ENCODE measurements at regions not wholly inside any gene's neighbourhood (a gene's known extent, or its start where the extent isn't known, plus 50 kb on each side); places are given as distances from the start of the nearest gene placed in this dataset.

- DNase-seq (ENCODE audit: low read depth, low spot score) (no peak), FAIRE-seq (no peak)
- TF ChIP-seq EZH2 (IDR thresholded peaks at IDR 0.05; ENCODE audit: low read length), result no peak
- TF ChIP-seq CTCF (optimal IDR thresholded peaks at IDR 0.05 in 1 of 3, IDR thresholded peaks at IDR 0.05 in 1 of 3, conservative IDR thresholded peaks at IDR 0.05 in 1 of 3; ENCODE audit: extremely low read depth in 1 of 3, insufficient read depth in 2 of 3, low read length in 3 of 3), result no peak
- Histone ChIP-seq H3K4me2 (ENCODE audit: control insufficient read depth, extremely low read depth, insufficient read depth, low read depth, low read length) (no peak overlapping the region), H4K20me1 (ENCODE audit: control insufficient read depth, extremely low read depth, insufficient read depth, low read length) (no peaks in the 10 kb centered on the region), H3K27ac (ENCODE audit: control insufficient read depth, insufficient read depth, low read length) (no peak overlapping the region), H2AFZ (ENCODE audit: control insufficient read depth, low read length) (no peak overlapping the region), H3K4me1 (ENCODE audit: control insufficient read depth, extremely low read depth, insufficient read depth, low read length) (no peaks in the 10 kb centered on the region), H3K4me3 (ENCODE audit: control insufficient read depth in 2 of 3, extremely low read depth in 1 of 3, insufficient read depth in 2 of 3, low read depth in 1 of 3, low read length in 3 of 3) (no peak overlapping the region), H3K27me3 (ENCODE audit: control insufficient read depth, extremely low read depth, insufficient read depth, low read length) (no peaks in the 10 kb centered on the region), H3K36me3 (ENCODE audit: control insufficient read depth in 2 of 2, extremely low read depth in 1 of 2, insufficient read depth in 2 of 2, low read length in 2 of 2) (no peaks in the 10 kb centered on the region), H3K9ac (ENCODE audit: control insufficient read depth, extremely low read depth, insufficient read depth, low read length) (no peak overlapping the region), H3K9me3 (ENCODE audit: control insufficient read depth, low read depth, low read length) (no peaks in the 10 kb centered on the region), H3K79me2 (ENCODE audit: control insufficient read depth, insufficient read depth, low read length) (no peaks in the 10 kb centered on the region), H3K9me1 (ENCODE audit: control insufficient read depth, extremely low read depth, insufficient read depth, low read length) (no peaks in the 10 kb centered on the region)
- dilution Hi-C loops (cut with MboI; ENCODE audit: extremely low pct_ligation_motif_present, low sequenced_read_pairs), result no loop called here
These were observed 231.1 kb upstream of the NUDT12 start for GRCh38 chr5:103793595-103794182.

- Histone ChIP-seq H3K4me3 (ENCODE audit: control insufficient read depth in 2 of 3, extremely low read depth in 1 of 3, insufficient read depth in 2 of 3, low read depth in 1 of 3, low read length in 3 of 3) (no peak overlapping the region), H3K9ac (ENCODE audit: control insufficient read depth, extremely low read depth, insufficient read depth, low read length) (no peak overlapping the region), H3K27ac (ENCODE audit: control insufficient read depth, insufficient read depth, low read length) (no peak overlapping the region), H4K20me1 (ENCODE audit: control insufficient read depth, extremely low read depth, insufficient read depth, low read length) (no peaks in the 10 kb centered on the region), H3K9me3 (ENCODE audit: control insufficient read depth, low read depth, low read length) (no peaks in the 10 kb centered on the region), H3K79me2 (ENCODE audit: control insufficient read depth, insufficient read depth, low read length) (no peaks in the 10 kb centered on the region), H3K4me1 (ENCODE audit: control insufficient read depth, extremely low read depth, insufficient read depth, low read length) (no peaks in the 10 kb centered on the region), H3K27me3 (ENCODE audit: control insufficient read depth, extremely low read depth, insufficient read depth, low read length) (no peaks in the 10 kb centered on the region), H3K36me3 (ENCODE audit: control insufficient read depth in 2 of 2, extremely low read depth in 1 of 2, insufficient read depth in 2 of 2, low read length in 2 of 2) (no peaks in the 10 kb centered on the region), H2AFZ (ENCODE audit: control insufficient read depth, low read length) (no peak overlapping the region), H3K9me1 (ENCODE audit: control insufficient read depth, extremely low read depth, insufficient read depth, low read length) (no peaks in the 10 kb centered on the region), H3K4me2 (ENCODE audit: control insufficient read depth, extremely low read depth, insufficient read depth, low read depth, low read length) (no peak overlapping the region)
- DNase-seq (ENCODE audit: low read depth, low spot score), result no peak
- dilution Hi-C loops (cut with MboI; ENCODE audit: extremely low pct_ligation_motif_present, low sequenced_read_pairs), result no loop called here
- FAIRE-seq, result no peak
- TF ChIP-seq EZH2 (IDR thresholded peaks at IDR 0.05; ENCODE audit: low read length), result no peak
- TF ChIP-seq CTCF (optimal IDR thresholded peaks at IDR 0.05 in 1 of 3, IDR thresholded peaks at IDR 0.05 in 1 of 3, conservative IDR thresholded peaks at IDR 0.05 in 1 of 3; ENCODE audit: extremely low read depth in 1 of 3, insufficient read depth in 2 of 3, low read length in 3 of 3), result no peak
These were observed 223.0 kb upstream of the NUDT12 start for GRCh38 chr5:103785569-103785968.
